Activated CD4-positive, alpha-beta T cell treated with anti-CD3 and anti-CD28 coated beads, Interleukin-2, Interleukin-6, amounts not matched to agents 100 ng/mL and 50 ng/mL, durations not matched to agents 16 hours and 8 hours (primary cell): ENCODE measurements at regions not wholly inside any gene's neighbourhood (a gene's known extent, or its start where the extent isn't known, plus 50 kb on each side); places are given as distances from the start of the nearest gene placed in this dataset.
A peak's percentile ranks its signal among the peaks of the same experiment; 100 is the strongest.

ENCODE experiments used
- DNase-seq: peaks from one replicate; pipeline ENCODE4 v3.0.0-alpha.2; 2020

DNA sequence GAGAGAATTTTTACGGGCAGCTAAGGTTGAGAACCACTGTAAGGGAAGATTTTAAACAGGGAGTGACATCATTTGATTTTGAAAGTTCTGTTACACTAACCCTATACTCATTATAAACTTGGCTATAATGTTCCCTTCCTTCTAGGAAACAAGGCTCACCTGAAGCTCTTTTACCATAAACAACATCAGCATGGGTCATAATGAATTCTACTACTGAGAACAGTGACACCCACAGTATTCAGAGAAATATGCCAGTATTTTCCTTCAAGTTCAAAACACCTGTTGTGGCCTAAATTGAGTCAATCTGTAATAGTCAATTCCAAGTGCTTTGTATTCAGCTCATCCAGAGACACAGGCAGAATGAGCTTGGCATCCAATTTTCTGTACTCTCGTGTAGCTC lies 175.3 kb upstream of the STT3B start:
- DNase-seq: peak; percentile 3

DNA sequence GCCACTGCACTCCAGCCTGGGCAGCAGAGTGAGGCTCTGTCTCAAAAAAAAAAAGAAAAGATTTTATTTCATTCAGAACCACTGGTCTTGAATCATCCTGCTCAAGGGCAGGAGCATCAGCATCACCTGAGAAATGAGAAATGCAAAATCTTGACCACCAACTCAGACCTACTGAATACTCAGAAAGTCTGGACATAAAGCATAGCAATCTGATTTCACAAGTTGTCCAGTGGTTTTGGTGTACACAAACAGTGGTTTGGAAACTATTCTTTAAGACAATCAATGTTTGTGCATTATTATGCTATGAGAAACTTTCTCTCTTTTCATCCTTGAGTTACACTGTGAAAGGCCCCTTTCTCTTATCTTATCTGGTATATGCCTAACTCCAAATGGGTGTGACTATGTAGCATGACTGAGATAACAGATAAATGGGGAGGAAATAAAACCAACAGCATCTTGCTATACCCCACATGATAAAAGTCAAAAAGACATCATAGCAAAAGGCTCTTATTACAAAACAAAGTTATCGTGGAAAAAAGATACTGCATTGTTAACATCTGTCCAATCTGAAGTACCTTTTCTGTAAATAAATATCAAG lies 174.2 kb upstream of the STT3B start:
- DNase-seq: no peak

GRCh38 chr3:31361371-31362273 lies 171.1 kb upstream of the STT3B start:
- DNase-seq: no peak

- no peak for DNase-seq
These were observed 168.5 kb upstream of the STT3B start for GRCh38 chr3:31364188-31364587.

DNA sequence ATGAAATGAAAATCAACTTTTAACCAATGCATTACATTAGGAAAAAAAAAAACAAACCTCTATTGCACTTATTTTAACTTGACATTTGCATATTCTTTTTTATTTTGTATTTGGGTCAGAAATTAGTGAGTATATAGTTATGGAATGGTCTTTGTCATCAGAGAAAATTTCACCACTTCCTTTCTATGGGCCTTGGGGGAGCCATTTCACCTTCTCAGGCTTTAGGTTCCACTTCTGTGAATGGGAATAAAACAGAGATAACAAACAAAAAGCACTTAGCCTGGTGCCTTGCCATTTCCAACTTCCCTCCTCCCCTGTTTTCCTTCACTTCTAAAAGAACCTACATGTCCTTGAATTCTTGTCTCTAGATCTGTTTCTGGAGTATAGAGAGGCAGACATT lies 168.0 kb upstream of the STT3B start:
- no peak for DNase-seq

GRCh38 chr3:31367518-31367917 lies 165.2 kb upstream of the STT3B start:
- DNase-seq: no peak

DNA sequence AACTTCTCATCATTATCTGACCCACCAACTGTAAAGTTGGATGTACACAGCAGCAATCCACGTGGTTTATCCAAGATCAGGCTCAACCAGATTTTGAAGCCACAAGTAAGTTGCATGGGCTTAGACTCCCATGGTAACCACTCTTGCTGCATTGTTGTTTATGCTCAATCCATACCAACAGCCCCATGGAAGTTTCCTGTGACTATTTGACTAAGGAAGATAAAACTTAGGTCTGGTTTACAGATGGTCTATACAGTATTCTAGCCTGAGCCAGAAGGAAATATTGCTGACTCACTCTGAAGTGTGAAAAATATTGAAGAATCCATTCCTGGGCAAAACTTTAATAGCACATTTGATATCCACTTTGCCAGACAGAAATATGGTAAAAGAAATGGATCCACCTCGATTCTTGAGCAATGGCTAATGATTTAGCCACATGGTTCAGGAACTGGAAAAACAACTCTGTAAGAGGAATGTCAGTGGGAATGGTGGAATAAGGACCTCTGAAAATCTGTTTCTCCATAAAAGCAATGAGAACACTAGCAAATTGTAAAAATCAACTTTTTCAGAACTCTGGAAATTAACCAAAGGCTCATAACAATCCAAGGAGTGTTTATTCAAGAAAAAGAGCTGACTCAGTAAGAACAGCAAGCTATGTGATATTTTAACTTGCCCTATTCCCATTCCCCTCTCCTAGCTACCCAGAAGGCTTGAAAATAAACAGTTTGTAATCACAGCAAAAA lies 162.9 kb upstream of the STT3B start:
- DNase-seq: no peak

DNA sequence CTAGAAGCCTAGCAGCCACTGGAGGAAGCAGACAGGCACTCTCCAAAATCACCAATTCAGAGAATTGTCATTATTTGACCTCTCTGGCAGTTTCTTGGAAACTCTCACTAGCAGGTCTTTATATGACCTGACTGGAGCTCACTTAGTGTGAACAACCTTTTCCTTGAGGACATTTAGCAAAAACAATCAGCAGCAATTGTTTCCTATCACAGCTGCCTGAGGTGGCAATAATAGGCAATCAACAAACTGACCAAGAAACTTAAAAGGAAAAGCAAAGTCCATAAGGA lies 162.4 kb upstream of the STT3B start:
- DNase-seq: no peak

GRCh38 chr3:31370681-31371080 lies 162.0 kb upstream of the STT3B start:
- DNase-seq: no peak

GRCh38 chr3:31371484-31372177 lies 161.1 kb upstream of the STT3B start:
- no peak for DNase-seq

DNA sequence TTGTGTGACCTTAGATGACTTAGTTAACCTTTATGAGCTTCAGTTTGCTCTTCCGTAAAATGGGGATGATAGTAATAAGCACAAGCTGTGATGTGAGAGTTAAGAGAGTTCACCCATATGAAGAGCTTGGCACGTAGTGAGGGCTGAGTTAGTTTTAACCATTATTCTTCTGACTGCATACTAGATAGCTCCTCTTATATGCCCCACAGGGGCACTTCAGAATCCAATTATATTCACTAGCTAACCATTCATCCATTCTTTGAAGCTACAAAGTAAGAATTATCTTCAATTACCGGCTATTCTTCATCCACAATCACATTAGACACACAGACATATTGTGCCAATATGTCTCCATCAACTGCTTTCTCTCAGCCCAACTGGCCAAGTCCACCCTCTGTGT lies 159.0 kb upstream of the STT3B start:
- DNase-seq: no peak

DNA sequence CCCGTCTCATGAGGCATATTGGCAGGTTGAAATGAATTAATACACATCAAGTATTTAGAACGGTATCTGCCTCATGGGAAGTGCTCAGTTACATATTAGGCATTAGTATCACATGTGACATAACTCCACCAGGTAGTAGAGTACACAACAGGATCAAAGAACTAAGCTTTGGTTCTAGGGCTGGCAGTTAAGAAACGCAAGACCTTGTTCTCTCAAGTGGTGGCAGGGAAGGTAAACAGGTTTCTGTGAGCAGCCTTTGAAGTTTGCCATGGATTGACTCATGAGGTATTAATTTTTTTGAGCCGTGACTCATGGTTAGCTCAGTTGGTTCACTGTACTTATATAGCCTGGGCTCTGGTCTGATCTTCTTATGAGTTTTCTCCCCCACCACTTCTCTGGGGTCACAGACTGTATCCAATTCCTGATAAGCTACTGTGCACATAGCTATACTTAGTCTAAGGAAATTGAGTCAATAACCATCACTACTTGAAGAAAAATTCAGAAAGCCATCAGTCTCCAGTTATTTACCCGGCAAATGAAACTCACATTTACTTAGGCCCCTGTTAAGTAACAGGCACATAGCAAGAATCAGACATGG lies 155.6 kb upstream of the STT3B start:
- peak; percentile 40 for DNase-seq

GRCh38 chr3:31378231-31378630 lies 154.5 kb upstream of the STT3B start:
- no peak for DNase-seq

DNA sequence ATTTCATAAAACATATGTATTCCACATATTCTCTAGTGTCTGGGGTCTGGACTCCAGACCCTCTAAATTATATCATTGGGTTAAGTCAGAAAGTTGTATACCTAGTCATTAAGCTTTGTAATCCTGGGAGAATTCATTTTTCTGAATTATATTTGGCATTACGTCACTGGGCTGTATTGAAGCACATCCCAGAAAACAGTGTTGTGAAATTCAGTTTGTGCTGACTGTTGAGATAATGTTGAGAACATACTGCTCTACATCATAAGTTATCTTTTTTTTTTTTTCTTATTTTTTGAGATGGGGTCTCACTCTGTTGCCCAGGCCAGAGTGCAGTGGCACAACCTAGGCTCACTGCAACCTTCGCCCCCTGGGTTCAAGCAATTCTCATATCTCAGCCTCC lies 153.1 kb upstream of the STT3B start:
- DNase-seq: no peak

DNA sequence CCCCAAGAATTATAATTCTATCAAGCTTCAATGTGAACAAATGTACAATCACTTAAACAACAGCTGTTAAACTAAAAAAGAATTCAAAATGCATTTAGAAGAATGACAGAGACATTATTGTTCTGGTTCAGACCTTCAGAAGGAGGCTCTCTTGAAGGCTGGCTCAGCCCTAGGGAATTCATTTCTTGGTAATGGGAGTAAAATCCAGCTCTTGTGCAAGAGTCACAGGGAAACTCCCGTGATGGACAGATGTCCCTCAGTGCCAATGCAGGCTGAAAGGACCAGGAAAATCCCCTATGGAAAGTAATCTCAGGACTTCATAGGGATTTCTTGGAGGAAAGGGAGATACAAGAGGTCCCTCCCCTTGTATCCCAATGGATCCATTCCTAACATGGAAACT lies 149.9 kb upstream of the STT3B start:
- no peak for DNase-seq

GRCh38 chr3:31384117-31384516 lies 148.6 kb upstream of the STT3B start:
- DNase-seq: no peak

DNA sequence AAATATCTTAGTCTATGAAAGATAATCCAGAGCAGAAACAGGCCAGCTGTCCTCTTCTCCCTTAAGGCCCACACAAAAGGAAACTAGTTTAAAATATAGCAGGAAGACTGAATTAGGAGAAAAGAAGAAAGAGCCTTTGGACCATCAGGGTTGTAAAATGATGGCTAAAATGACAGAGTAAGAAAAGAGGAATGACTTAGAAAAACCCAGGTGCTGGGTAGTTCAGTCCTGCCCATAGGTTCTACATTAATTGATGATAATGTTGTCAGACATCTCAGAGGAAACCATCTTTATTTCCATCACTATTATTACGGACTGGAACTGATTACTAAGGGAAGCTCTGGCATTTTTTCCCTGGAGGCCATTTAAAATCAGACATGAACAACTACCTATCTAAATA lies 142.8 kb upstream of the STT3B start:
- DNase-seq: no peak

DNA sequence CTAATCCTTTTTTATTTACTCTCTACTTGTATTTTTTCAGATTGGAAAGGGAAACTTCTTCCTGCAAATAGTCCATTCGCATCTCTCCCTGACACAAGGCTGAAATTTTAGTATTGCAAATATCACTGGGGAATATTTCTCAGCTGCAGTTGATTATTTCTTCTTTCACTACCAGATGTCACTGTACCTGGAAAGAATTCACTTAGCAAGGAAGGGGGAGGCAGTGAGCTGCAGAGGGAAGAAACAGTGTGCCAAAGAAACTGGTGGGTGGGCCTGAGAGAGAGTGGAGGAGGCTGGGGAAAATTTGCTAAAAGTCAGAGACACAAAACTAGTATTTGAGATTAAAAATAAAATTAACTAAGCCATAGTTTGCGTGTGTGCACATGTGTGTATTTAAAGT lies 142.3 kb upstream of the STT3B start:
- DNase-seq: no peak

GRCh38 chr3:31391150-31391549 lies 141.6 kb upstream of the STT3B start:
- DNase-seq: no peak

DNA sequence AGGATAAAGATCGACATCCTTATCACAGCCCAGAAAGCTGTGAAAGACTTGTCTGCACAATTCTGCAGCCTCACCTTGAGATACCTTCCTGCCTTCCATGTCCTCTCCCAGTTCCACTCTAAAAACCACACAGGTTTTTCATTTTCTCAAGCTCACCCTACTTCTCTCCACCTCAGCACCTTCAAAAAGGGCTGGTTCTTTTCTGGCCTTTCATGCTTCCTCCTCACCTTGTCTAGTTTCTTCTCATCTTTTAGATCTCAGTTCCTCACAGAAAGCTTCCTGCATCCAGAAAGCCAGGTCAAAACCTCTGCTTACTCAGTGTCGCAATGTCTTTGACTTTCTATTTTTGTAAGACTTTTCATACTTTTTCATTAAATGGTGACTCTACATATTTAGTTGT lies 140.2 kb upstream of the STT3B start:
- DNase-seq: no peak

DNA sequence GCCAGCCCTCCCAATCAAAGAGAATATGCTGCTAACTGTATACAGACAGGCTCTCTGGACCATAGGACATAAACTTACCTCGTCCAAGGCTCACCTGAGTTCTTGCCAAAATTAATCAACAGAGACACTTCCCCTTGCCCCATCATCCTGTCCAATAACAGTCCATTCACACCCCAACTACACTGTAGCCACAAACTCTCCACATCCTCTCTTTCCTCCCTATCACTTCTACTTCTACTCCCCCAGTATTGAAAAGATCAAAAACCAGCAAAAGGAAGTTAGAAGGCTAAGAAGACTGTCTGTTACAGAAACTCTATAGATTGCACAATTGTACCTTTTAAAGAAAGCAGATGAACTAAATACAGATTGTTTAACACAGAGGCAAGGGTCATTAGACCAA lies 133.5 kb upstream of the STT3B start:
- DNase-seq: peak; percentile 5

GRCh38 chr3:31402117-31402516 lies 130.6 kb upstream of the STT3B start:
- no peak for DNase-seq

GRCh38 chr3:31403197-31403596 lies 129.5 kb upstream of the STT3B start:
- DNase-seq: no peak
